Tibial nerve (tissue), 4 donors: ENCODE measurements at regions not wholly inside any gene's neighbourhood (a gene's known extent, or its start where the extent isn't known, plus 50 kb on each side); places are given as distances from the start of the nearest gene placed in this dataset.

Experiments
- DNase-seq, 2 donors: peaks; one replicate each; pipeline ENCODE4 v3.0.0-alpha.2; 2019; ENCODE audit warnings: low spot score in 2 of 2
- H3K27ac ChIP-seq, 4 donors: fragments of 200-600 bp; sonication (generic) in 3 of 4; one replicate each; pipeline ENCODE4 v1.5.1; 2017 to 2019; ENCODE audit warnings: mild to moderate bottlenecking in 1 of 4
- H3K27me3 ChIP-seq, 2 donors: fragments of 200-600 bp; sonication (generic) in 1 of 2; one replicate each; pipeline versions ENCODE4 v1.5.1 to v1.6.0; 2017 to 2019
- H3K36me3 ChIP-seq, 3 donors: fragments of 200-600 bp; sonication (generic); one replicate each; pipeline ENCODE4 v1.5.1; 2018 to 2019
- H3K4me1 ChIP-seq, 4 donors: fragments of 200-600 bp; sonication (generic) in 3 of 4; one replicate each; pipeline ENCODE4 v1.5.1; 2017 to 2019
- H3K4me3 ChIP-seq, 4 donors: fragments of 200-600 bp; sonication (generic) in 3 of 4; one replicate each; pipeline ENCODE4 v1.5.1; 2017 to 2019; ENCODE audit warnings: mild to moderate bottlenecking in 1 of 4, moderate library complexity in 1 of 4
- H3K9me3 ChIP-seq, 4 donors: fragments of 200-600 bp; sonication (generic) in 3 of 4; one replicate each; pipeline ENCODE4 v1.5.1; 2017 to 2019
- CTCF ChIP-seq, 5 experiments: fragments of 200-600 bp in 3 of 5; fragments of 450-650 bp in 2 of 5; sonication (generic) in 3 of 5; IDR thresholded peaks; one replicate each; pipeline ENCODE4 v1.5.1; 2016 to 2019; ENCODE audit warnings: antibody characterized with exemption in 5 of 5, mild to moderate bottlenecking in 3 of 5, moderate library complexity in 2 of 5
- EP300 ChIP-seq, 2 donors: sonication (generic); formaldehyde crosslinking; IDR thresholded peaks; one replicate each; pipeline ENCODE4 v1.6.1; 2017; ENCODE audit warnings: antibody characterized with exemption in 2 of 2, mild to moderate bottlenecking in 1 of 2
- POLR2A ChIP-seq, 2 donors: fragments of 450-650 bp; IDR thresholded peaks; one replicate each; pipeline ENCODE4 v1.6.1; 2017; ENCODE audit warnings: antibody characterized with exemption in 2 of 2, mild to moderate bottlenecking in 2 of 2, moderate library complexity in 2 of 2
- WGBS, 2 donors: methylation state at CpG; one replicate each; pipeline ENCODE4 v1.1.5; 2018; 5-methylcytosine and 5-hydroxymethylcytosine counted together

GRCh38 chr13:74206061-74206561 lies 71.9 kb upstream of the KLF12 start:
- Histone ChIP-seq H3K36me3 (no peaks in the 10 kb centered on the region), H3K27me3 (no peaks in the 10 kb centered on the region), H3K4me3 (no peak overlapping the region), H3K4me1 (peaks cover 0 to 6% (median 0%) of the 10 kb centered on the region in 4 donors), H3K9me3 (no peaks in the 10 kb centered on the region), H3K27ac (no peak overlapping the region)
- WGBS, 2 donors, result 26 to 27% methylated on average over 2 of the region's 2 CpGs
- no peak for TF ChIP-seq CTCF (IDR thresholded peaks at IDR 0.05)
- TF ChIP-seq EP300 (IDR thresholded peaks at IDR 0.05), result no peak
- no peak for DNase-seq

GRCh38 chr13:74205313-74205690 lies 71.1 kb upstream of the KLF12 start:
- Histone ChIP-seq H3K27me3 (no peaks in the 10 kb centered on the region), H3K9me3 (no peaks in the 10 kb centered on the region), H3K36me3 (no peaks in the 10 kb centered on the region), H3K27ac (no peak overlapping the region), H3K4me3 (no peak overlapping the region), H3K4me1 (peaks cover 0 to 6% (median 0%) of the 10 kb centered on the region in 4 donors)
- 90 to 91% methylated on average over 2 of the region's 2 CpGs for WGBS, 2 donors
- TF ChIP-seq POLR2A (IDR thresholded peaks at IDR 0.05), result no peak
- TF ChIP-seq CTCF (IDR thresholded peaks at IDR 0.05), result no peak
- TF ChIP-seq EP300 (IDR thresholded peaks at IDR 0.05), result no peak
- no peak for DNase-seq

- DNase-seq, result no peak
- H3K27me3 ChIP-seq, result no peaks in the 10 kb centered on the region
- TF ChIP-seq POLR2A (IDR thresholded peaks at IDR 0.05) (no peak), EP300 (IDR thresholded peaks at IDR 0.05) (no peak), CTCF (IDR thresholded peaks at IDR 0.05) (no peak)
- H3K4me1 ChIP-seq, result peaks cover 0 to 6% (median 0%) of the 10 kb centered on the region in 4 donors
- H3K36me3 ChIP-seq, result no peaks in the 10 kb centered on the region
- H3K27ac ChIP-seq, result no peak overlapping the region
- H3K4me3 ChIP-seq, result no peak overlapping the region
- no peaks in the 10 kb centered on the region for H3K9me3 ChIP-seq
- 88 to 92% methylated on average over 6 of the region's 6 CpGs for WGBS, 2 donors
These were observed 70.6 kb upstream of the KLF12 start for GRCh38 chr13:74204602-74205312.

- no peak for DNase-seq
- Histone ChIP-seq H3K36me3 (no peaks in the 10 kb centered on the region), H3K27me3 (no peaks in the 10 kb centered on the region), H3K4me3 (no peak overlapping the region), H3K4me1 (peaks cover 0 to 6% (median 0%) of the 10 kb centered on the region in 4 donors), H3K27ac (no peak overlapping the region), H3K9me3 (no peaks in the 10 kb centered on the region)
- no peak for TF ChIP-seq EP300 (IDR thresholded peaks at IDR 0.05)
- no peak for TF ChIP-seq CTCF (IDR thresholded peaks at IDR 0.05)
- TF ChIP-seq POLR2A (IDR thresholded peaks at IDR 0.05), result no peak
- WGBS, 2 donors, result 81 to 82% methylated on average over 1 of the region's 1 CpG
These were observed 69.4 kb upstream of the KLF12 start for GRCh38 chr13:74203576-74203975.

- Histone ChIP-seq H3K36me3 (no peaks in the 10 kb centered on the region), H3K9me3 (no peaks in the 10 kb centered on the region), H3K4me1 (peaks cover 0 to 17% (median 0%) of the 10 kb centered on the region in 4 donors), H3K27ac (no peak overlapping the region), H3K4me3 (no peak overlapping the region), H3K27me3 (no peaks in the 10 kb centered on the region)
- no peak for DNase-seq
- TF ChIP-seq POLR2A (IDR thresholded peaks at IDR 0.05), result no peak
- TF ChIP-seq EP300 (IDR thresholded peaks at IDR 0.05), result no peak
- TF ChIP-seq CTCF (IDR thresholded peaks at IDR 0.05), result no peak
- WGBS, 2 donors, result 90% methylated on average over 1 of the region's 1 CpG
These were observed 68.1 kb upstream of the KLF12 start for GRCh38 chr13:74202129-74202813.
